NCI-H2029 treated with DMSO at 0.1 percent for 48 hours (cell line): ENCODE measurements at regions not wholly inside any gene's neighbourhood (a gene's known extent, or its start where the extent isn't known, plus 50 kb on each side); places are given as distances from the start of the nearest gene placed in this dataset.

Source experiments
- DNase-seq: peaks from one replicate; lab custom pipeline; 2025; lab: John Stamatoyannopoulos, UW

DNA sequence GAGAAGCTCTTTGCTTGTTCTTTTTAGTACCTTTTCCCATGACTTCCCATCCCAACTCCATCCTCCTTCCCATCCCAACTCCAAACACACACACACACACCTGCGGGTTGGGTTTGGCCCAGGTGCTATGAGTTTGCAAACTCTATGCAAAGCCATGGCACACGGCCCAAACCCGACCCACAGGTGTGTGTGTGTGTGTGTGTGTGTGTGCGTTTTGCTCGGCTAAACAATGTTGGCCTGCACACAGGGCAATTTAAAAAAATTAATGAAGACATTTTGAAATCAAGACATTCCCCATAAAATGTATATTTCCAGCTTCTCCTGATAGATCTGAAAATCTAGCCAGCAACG is 103.7 kb upstream of the TLE3 start:
- no peak for DNase-seq

DNA sequence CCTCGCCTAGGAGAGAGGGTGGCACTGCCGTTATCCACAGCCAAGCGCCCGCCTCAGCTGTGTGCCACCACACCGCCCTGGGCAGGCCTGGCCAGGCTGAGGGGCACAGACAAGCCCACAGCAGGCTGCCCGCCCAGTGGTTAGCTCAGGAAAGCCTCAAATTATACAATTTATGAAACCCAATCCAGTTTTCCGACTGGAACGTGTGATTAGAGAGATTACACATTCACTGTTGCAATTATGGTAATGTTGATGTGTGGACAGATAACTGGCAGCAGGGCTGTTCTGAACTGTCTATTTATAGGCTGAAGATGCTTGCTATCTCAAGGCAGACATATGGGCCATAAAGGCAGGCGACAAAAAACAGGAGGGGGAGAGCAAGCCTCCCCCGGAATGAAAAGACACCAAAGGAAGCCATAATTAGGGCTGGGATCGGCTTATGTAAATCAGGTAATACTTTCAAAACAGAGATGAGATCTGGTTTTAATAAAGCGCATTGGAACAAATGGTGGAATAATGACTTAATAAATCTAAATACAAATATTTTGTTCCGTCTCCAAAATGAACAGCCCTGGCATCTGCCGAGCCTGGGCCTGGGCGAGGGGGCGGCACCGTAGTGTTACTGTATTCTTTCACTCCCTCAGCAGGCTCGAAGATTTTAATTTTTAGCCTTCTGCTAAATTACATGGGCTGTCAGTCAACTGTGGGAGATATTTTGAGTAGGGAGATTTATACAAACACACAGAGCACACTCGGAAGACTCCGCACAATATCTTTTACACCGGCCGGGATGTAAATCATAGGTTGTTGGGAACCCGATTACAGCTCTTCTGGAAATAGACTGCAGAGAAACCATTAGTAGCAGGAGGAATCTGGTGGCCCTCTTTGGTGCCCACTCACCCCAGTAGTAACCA is 103.1 kb upstream of the TLE3 start:
- DNase-seq, result no peak

DNA sequence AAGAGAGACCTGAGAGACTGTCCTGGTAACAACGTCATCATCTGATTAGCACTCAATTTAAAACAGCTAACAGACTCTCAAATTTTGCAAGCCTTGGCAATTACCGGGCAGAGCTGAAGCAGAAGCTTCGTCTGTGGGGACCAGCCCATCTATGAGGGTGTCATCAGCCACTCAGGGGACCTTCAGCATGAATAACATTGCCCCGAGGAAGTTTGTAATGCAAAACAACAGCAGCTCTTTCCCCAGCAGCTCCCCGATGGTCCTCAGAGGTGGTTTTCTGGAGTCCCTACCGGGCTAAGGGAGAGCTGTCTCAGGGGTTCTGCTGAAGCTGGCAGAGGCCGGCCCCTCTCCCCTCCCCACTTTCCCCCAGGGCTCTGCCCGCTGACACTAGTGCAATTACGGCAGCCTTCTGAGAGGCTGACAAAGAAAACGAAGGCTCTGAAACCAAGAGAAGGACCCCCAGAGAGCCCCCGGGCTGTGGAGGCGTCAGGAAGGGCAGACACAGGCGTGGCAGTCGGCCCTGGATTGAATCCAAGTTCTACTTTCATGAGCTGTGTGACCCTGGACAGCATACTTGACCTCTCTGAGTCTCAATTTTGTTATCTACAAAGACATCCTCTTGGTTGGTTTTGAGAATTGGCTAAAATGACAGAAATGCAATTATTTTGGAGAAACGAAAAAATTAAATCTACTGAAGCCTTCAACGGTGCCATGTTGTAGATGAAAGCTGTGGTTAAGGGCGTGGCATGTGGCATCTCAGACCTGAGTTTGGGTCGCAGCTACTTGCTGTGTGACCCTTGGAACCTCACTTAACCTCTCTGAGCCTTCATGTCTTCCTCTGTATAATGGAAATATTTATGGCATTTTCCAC is 102.1 kb upstream of the TLE3 start:
- no peak for DNase-seq

DNA sequence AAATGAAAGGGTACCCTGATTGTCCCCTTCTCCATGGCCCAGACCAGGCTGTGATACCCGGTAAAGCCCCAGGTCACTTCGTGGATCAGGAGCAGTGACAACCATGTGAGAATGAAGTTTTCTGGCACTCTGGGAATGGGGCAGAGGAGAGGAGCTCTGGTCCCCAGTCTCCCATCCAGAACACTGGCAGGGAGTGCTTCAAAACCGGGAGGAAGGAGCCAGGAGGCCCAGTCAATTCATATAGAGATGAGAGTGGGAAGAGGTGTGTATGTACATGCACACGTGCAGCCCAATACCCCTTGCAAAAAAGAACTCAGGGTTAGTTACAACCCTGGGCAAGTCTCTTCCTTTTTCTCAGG is 101.4 kb upstream of the TLE3 start:
- DNase-seq, result no peak

DNA sequence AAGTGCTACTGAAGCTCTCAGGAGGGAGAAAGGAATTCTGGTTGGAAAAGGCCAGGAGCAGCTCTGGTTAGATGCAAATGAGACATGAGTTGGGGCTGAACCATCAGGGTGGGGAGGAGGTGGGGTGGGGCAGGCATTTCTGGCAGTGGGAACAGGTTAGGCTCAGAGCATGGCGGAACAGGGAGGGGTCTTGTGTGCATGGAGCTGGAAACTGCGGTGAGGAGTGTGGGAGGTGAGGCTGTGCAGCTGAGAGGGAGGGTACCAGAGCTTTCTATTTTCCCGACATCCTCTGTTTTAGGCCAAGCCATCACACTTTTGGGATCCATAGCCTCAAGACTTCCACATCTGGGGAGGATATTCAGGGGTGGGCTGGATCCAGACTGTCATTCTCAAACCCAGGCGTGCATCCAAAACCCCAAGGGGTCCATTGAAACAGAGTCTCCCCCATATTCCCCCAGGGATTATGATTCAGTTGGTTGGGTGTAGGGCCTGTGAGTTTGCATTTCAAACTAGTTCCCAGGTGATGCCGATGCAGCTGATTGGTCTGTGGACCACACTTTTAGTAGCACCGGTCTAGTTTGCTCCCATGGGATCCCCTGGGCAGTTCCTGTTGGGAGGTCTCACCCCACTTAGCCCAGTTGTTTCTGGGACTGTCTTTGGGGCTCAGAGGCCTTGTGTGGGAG is 100.9 kb upstream of the TLE3 start:
- DNase-seq, result no peak

DNA sequence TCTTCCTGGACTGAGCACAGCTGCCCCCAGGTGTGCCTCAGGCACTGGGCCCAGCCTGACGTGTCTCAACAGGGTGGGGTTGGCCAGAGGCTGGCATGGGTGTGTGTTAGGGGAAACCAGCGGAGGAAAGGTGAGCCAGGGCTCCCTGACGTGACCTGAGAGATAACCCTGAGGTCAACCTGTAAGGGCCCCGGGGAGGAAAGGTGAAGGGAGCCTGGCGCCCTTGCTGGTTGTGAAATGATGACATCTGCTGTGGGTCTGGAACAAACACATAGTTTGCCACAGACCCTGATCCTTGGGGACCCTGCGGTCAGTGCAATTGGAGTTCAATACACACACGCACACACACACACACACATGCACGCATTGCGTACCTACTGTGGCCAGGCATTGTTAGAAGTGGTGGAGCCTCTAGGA is 100.2 kb upstream of the TLE3 start:
- DNase-seq, result no peak

DNA sequence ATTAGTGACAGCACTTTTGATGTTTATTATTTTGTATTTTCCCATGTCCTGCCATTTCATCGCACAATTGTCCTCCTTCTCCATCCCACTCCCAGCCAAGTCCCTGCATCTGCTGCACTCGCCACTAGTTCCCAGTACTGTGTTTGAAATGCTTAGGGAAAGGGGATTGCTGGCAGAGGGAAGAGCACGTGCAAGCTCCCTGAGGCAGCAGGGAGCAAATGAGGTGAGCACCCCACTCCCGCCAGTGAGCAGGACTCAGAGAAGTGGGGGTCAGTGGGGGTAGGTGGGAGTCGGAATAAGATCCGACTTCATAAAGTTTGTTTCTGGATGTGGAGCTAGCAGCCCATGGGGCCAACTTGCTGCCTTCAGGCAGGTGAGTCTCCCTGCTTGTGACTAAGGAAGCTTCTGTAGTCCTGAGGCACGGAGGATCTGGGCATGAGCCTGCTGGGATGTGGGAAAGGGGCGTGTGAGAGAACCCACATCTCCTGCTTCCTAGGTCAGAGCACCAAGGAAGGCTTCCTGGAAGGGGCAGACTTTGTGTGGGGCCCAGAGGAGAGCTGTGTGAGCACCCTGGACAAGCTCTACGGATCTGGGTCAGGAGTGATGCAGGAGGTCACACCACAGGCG is 99.7 kb upstream of the TLE3 start:
- no peak for DNase-seq

DNA sequence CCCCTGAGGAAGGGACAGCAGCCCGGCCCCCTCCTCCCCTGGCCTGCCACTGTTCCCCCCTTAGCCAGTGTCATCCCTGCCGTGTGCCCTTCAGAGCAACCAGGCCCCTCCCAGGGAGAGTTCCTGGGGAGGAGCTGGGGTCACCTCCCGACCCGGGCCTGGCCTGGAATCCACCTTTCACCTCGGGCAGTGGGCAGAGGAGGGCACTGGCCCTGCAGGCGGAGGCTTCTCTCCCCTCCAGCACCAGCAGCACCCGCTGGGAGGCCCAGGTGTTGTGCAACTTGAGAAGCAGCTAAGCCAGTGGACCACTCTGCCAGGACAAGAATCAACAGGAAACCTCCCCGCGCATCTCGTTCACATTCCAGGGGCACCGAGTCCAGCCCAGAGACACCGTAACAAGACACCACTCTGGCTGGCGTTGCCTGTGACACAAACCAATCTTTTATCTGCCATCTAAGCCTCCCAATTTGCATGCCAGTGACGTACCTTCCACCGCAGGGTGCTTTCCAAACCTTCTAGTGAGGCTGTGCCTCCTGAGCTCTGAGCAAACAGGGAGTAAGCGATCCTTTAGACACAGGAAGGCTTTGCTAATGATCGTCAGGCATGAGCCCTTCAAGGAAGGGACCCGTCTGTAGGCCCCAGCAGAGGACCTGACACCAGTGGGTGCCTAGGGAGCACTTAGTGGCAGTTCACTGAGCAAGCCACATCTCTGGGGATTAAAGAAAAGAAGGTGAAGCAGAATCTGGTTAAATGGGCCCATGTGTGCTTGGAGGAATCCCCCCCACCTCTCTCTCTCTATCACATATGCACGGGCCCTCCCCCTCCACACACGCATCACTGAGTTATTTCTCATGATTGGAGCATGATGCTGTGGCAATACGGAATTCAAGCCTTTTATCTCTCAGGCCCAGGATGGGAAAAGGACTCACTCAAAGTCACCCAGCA is 98.9 kb upstream of the TLE3 start:
- DNase-seq, result peak; percentile 76

DNA sequence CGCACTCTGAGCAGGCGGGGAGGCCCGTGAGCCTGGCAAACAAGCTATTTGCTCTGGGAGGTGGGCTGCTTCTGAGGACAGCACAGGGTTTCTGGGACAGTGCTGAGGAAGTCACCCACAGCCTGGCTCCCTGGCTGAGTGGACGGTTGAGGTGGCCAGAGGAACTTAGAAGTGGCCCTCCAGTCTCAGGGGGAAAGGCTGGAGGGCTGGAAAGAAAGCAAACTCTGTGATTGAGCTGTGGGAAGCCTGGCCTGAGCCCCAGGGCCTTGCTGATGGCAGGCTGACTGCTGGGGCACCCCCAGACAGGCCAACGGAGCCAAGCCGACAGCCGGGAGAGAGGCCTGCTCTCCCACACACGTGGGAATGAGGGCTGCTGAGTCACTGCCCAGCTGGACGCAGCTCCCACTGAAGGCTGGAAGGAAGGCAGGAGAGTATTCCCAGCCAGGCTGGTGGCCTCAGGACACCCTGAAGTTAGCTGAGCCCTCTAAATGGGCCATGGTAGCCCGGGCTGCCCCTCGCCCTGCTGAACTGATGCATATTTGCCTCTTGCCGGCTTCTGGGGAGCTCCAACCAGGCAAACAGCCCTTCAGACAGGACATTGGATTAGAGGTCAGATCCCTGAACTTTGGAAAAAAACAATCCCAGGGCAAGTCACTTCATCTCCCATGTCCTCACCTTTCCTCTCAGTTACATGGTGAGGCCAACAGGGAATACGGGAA is 98.0 kb upstream of the TLE3 start:
- DNase-seq, result no peak

DNA sequence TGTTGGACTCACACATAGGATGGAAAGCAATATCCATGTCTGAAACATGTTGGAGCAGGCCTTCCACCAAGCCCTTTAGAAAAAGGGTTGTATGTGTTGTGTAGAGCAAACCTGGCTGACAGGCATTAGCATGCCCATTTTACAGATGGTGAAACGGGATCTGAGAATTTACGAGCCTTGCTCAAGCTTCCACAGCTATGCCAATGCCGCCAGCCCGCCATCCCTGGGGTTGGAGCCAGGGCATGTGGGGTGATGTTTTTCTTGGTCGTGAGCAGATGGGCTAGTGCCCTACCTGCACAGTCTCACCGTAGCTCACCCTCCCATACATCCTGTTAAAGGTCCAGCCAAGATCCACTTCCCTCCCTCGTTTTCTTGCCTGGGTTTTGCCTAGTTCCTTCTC is 97.5 kb upstream of the TLE3 start:
- DNase-seq, result no peak

DNA sequence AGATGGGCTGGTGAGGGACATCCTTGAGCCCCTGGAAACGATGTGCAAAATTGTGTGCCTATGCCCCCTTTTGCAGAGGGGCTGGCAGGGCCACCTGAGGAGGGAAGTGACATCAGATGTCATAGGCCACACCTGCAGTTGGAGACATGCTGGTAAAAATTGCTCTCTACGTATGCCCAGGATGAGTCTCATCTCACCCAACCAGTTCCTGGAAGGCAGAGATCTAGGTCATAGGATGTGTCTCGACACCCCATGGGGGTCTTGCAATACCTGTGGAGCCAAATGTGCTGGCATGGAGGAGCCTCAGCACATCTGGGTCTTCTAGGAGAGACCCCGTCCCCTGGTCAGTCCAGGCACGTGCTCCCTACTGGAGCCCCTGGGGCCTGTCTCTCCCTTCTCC is 96.5 kb upstream of the TLE3 start:
- no peak for DNase-seq

DNA sequence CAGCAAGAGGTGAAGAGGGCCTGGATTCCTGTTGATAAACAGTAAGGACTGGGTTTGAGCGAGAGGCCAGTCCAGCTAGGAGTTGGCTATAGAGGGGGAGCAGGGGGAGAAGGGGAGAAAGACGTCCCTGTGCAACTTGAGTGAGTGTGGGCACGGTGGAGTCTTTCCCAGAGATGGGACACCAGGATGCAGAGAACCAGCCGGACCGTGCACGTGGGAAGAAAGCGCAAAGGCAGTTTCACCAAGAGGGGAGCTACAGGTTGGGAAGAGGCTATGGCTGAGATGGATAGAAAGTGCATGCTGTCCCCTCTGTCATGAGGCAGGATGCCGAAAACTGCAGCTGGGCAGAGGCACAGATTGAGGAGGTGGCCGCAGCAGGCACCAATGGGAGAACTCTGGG is 96.0 kb upstream of the TLE3 start:
- DNase-seq, result no peak

DNA sequence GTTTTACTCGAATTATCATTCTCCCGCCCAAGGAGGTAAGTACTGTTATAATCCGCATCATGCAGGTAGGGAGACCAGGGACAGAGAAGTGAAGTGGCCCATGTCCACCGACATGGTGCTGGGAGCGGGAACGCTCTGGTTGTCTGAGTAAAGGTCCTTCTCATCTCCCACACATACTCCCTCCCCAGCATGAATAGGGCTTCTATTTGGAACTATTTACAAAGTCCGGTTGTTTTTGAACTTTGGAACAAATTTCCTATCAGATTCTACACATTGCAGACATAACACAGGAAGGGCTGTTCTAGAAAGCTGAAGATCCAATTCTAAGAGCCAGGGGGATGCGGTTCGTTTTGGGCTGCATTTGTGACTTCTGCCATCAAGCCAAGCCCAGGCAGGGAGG is 94.8 kb upstream of the TLE3 start:
- DNase-seq, result no peak

DNA sequence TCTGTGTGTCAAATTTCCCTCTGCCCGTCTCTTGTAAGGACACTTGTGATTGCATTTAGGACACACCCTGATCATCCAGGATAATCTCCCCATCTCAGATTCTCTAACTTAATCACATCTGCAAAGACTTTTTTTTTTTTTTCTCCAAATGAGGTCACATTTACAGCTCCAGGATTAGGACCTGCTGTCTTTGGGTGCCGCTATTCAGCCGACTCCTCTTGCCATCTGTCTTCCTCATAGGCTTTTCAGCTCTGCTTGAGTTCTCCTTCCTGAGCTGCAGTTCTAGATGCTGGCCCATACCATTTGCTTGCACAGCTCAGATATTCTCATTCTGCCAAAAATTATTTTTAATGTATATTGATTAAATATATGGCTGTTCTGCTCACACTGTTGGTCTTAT is 94.3 kb upstream of the TLE3 start:
- no peak for DNase-seq

DNA sequence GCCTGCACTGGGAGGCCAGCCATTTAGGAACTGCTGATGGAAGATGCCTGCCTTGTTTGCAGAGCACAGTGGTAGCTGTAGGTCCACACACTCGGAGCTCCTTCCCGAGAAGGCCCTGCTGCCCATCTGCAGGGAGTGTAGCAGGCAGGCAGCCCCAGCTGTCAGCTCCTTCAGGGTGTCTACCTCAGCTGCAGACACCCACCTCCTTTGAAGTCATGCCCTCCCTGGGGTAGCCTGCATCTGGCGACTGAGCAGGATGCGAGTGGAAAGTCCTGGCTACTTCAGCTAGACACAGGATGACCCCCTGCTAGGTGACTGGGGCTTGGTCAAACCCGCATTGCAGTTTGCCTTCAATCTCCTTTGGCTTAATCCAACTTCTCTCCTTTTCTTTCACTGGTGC is 93.2 kb upstream of the TLE3 start:
- DNase-seq, result no peak

DNA sequence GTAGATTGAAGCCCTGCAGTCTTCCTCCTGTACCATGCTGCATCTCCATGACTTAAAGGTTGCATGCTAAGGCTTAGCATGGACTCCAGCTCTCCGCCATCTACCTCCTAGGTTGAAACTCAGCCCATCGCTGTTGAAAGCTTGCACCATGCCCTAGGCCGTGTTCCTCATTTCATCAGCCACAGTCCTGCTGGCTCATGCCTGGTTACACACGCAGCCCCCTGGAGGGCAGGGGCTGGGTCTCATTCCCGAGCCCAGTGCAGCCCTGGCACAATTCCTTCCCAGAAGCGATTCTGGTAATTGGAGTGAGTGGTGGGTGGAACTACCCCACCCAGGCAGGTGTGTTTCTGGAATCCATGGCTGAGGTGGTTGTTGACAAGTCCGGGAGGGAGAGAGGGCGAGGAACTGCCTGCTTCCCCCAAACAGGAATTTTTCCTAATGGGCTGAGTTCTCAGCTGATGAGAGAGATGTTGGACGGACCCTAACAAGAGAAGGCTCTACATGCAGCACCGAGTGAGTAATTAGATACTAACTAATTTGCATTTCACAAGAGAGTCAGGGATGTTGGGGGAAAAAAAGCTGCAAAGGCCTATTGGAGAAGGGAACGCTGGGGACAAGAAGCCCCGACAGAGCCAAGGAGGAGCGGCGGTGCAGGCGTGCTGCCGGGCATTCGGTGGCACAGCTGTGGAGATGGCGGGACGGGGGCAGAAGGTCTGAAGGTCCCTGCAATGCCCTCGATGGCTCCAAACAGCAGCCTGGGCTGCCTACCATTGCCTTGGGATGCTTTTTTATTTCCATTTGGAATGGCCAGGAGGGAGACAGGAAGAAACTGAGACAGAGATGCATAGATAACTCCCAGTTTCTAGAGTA is 92.3 kb upstream of the TLE3 start:
- DNase-seq, result no peak

DNA sequence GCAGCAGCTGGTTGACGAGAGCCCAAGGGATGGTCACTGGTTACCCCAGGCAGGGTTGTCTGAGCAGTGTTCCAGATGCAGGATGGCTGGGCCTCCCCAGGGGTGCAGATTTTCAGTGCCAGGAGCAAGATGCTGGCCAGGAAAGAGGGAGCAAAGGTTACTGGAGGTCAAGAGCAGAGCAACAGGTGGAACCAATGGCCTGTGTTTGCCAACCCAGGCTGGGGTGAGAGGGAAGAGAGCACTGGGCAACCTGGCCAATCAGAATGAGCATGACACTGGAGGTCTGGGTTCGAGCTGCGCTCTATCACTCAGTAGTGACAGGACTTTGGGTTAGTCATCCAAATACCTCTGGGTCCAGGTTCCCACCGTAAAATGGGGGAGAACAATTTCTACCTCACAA is 90.6 kb upstream of the TLE3 start:
- no peak for DNase-seq

DNA sequence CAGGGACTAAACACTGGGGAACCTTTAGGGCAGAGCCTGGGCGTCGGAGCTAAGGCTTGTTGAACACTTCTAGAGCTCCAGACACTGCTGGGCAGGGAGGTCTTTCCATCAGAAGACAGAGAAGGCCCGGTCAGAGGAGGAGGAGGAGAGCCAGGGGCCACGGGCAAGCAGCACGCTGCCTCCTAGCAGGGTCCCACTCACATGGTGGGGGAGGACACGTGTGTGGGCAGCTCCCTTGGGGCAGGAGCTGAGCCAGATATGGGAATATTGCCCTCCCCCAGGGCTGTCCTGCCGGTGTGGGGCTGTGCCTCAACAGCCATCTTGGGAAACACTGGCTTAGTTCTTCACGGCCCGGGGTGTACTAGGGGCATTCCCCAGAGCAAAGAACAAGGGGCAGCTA is 89.6 kb upstream of the TLE3 start:
- DNase-seq, result no peak

DNA sequence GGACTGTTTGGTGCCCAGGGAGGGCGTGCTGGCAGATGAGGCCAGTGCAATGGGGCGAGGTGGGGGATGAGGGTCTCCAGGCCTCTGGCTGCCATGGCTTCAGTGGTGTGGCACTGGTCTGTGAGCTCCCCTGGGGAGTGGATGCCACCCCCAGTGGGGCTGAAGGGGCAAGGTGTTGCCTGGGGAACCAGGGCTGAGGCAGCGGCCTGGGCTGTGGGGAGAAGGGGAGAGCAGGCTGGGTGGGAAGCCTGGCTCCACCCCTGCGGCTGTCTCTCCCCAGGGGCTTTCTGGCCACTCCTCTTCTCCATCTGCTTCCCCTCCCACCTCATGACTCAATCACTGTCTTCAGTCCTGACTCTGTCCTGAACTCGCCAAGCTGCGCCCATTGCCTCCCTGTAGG is 88.4 kb upstream of the TLE3 start:
- no peak for DNase-seq
